GM13977 (cell line): ENCODE measurements at regions not wholly inside any gene's neighbourhood (a gene's known extent, or its start where the extent isn't known, plus 50 kb on each side); places are given as distances from the start of the nearest gene placed in this dataset.

ENCODE experiments used
- DNase-seq: peaks from one replicate; pipeline ENCODE4 v3.0.0; 2012; ENCODE audit warnings: low spot score
- CTCF ChIP-seq: IDR thresholded peaks from 2 replicates; pipeline ENCODE4 v1.5.1; 2012; ENCODE audit warnings: mild to moderate bottlenecking, control low read depth; ENCODE audit not compliant: insufficient read depth; ENCODE audit errors: extremely low read depth, missing control alignments
- in situ Hi-C: fragments of 300-500 bp; cut with MboI; formaldehyde crosslinking; loops from one replicate; pipeline ENCODE4 v1.12.0; 2022; ENCODE audit warnings: low sequenced_read_pairs, low pct_unique_long_range_greater_than_20kb, mixed read lengths, inconsistent platforms; ENCODE audit not compliant: unreplicated experiment

GRCh38 chr14:99078426-99078825 lies 193.6 kb downstream of the BCL11B start:
- DNase-seq: no peak
- no peak for TF ChIP-seq CTCF

GRCh38 chr14:99079061-99079727 lies 192.8 kb downstream of the BCL11B start:
- TF ChIP-seq CTCF: no peak
- in situ Hi-C loops: no loop called here
- DNase-seq: no peak

More at GRCh38 chr14:99078426-99078825, 193.6 kb downstream of the BCL11B start:
- in situ Hi-C loops: no loop called here

- in situ Hi-C loops: no loop called here
- no peak for TF ChIP-seq CTCF
- DNase-seq: no peak
These were observed 191.7 kb downstream of the BCL11B start for GRCh38 chr14:99080306-99080705.

- TF ChIP-seq CTCF: no peak
- no peak for DNase-seq
- in situ Hi-C loops: no loop called here
These were observed 190.7 kb downstream of the BCL11B start for GRCh38 chr14:99081156-99081765.

GRCh38 chr14:99081880-99082279 lies 190.1 kb downstream of the BCL11B start:
- no peak for TF ChIP-seq CTCF
- DNase-seq: no peak
- in situ Hi-C loops: no loop called here

- in situ Hi-C loops: no loop called here
- DNase-seq: no peak
- TF ChIP-seq CTCF: no peak
These were observed 178.2 kb downstream of the BCL11B start for GRCh38 chr14:99093532-99094517.
